ENCODE measurements at regions not wholly inside any gene's neighbourhood (a gene's known extent, or its start where the extent isn't known, plus 50 kb on each side); places are given as distances from the start of the nearest gene placed in this dataset.

GRCh38 chr1:170369417-170369816 is 162.5 kb upstream of the GORAB start:
- TF ChIP-seq CTCF (IDR thresholded peaks at IDR 0.05) (no peak), POLR2A (IDR thresholded peaks at IDR 0.05) (no peak)
